DOHH2 (cell line): ENCODE measurements at regions not wholly inside any gene's neighbourhood (a gene's known extent, or its start where the extent isn't known, plus 50 kb on each side); places are given as distances from the start of the nearest gene placed in this dataset.

Source experiments
- EZH2phosphoT487 ChIP-seq: fragments of 200-600 bp; sonication (generic); IDR thresholded peaks from 2 replicates; pipeline ENCODE4 v1.6.1; 2017; ENCODE audit warnings: borderline replicate concordance, mild to moderate bottlenecking, antibody characterized with exemption, low read length, moderate library complexity, mixed read lengths
- TF ChIP-seq, protein P1 (sequence below): fragments of 200-600 bp; sonication (generic); IDR thresholded peaks from one replicate; pipeline ENCODE4 v1.5.1; 2014; ENCODE audit warnings: antibody characterized with exemption, mild to moderate bottlenecking, low read depth, low read length; ENCODE audit not compliant: poor library complexity, severe bottlenecking

GRCh38 chr12:92621833-92622232, 81.0 kb upstream of the PLEKHG7 start:
- TF ChIP-seq, protein P1, sequence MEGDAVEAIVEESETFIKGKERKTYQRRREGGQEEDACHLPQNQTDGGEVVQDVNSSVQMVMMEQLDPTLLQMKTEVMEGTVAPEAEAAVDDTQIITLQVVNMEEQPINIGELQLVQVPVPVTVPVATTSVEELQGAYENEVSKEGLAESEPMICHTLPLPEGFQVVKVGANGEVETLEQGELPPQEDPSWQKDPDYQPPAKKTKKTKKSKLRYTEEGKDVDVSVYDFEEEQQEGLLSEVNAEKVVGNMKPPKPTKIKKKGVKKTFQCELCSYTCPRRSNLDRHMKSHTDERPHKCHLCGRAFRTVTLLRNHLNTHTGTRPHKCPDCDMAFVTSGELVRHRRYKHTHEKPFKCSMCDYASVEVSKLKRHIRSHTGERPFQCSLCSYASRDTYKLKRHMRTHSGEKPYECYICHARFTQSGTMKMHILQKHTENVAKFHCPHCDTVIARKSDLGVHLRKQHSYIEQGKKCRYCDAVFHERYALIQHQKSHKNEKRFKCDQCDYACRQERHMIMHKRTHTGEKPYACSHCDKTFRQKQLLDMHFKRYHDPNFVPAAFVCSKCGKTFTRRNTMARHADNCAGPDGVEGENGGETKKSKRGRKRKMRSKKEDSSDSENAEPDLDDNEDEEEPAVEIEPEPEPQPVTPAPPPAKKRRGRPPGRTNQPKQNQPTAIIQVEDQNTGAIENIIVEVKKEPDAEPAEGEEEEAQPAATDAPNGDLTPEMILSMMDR = no peak
- no peak for TF ChIP-seq EZH2phosphoT487
